ENCODE measurements at regions not wholly inside any gene's neighbourhood (a gene's known extent, or its start where the extent isn't known, plus 50 kb on each side); places are given as distances from the start of the nearest gene placed in this dataset.

- TF ChIP-seq CTCF (IDR thresholded peaks at IDR 0.05) (no peak), POLR2A (IDR thresholded peaks at IDR 0.05; ENCODE audit: low read depth) (no peak), EP300 (IDR thresholded peaks at IDR 0.05) (no peak), POLR2AphosphoS5 (IDR thresholded peaks at IDR 0.05) (no peak)
Measured at GRCh38 chr18:5052491-5052890, 144.6 kb downstream of the AKAIN1 start.
